Activated naive CD8-positive, alpha-beta T cell treated with anti-CD3 and anti-CD28 coated beads, Interleukin-2, amount 50 U/mL, for 16 hours (primary cell): ENCODE measurements at regions not wholly inside any gene's neighbourhood (a gene's known extent, or its start where the extent isn't known, plus 50 kb on each side); places are given as distances from the start of the nearest gene placed in this dataset.
"Not testable (repeated sequence)": the region's sequence is repeated elsewhere in the genome, so short reads cannot be mapped to it uniquely, and the experiment has no call there.

Experiments
- DNase-seq: peaks from one replicate; pipeline ENCODE4 v3.0.0-alpha.2; 2020; ENCODE audit warnings: low read depth, low spot score

GRCh38 chr3:6498944-6499343, 362.0 kb upstream of the GRM7 start:
- not testable (repeated sequence) for DNase-seq

GRCh38 chr3:6504347-6504746, 356.6 kb upstream of the GRM7 start:
- DNase-seq: no peak

- DNase-seq: no peak
These were observed 356.1 kb upstream of the GRM7 start for GRCh38 chr3:6504834-6505233.

GRCh38 chr3:6508410-6508759, 352.5 kb upstream of the GRM7 start:
- DNase-seq: no peak

- no peak for DNase-seq
These were observed 351.3 kb upstream of the GRM7 start for GRCh38 chr3:6509576-6509975.

GRCh38 chr3:6510713-6511112, 350.2 kb upstream of the GRM7 start:
- no peak for DNase-seq

GRCh38 chr3:6512172-6512800, 348.6 kb upstream of the GRM7 start:
- no peak for DNase-seq

- DNase-seq: no peak
These were observed 344.8 kb upstream of the GRM7 start for GRCh38 chr3:6516143-6516542.

- no peak for DNase-seq
These were observed 344.2 kb upstream of the GRM7 start for GRCh38 chr3:6516694-6517093.

GRCh38 chr3:6518709-6519345, 342.1 kb upstream of the GRM7 start:
- DNase-seq: no peak

GRCh38 chr3:6521369-6522113, 339.4 kb upstream of the GRM7 start:
- no peak for DNase-seq

- DNase-seq: no peak
These were observed 338.7 kb upstream of the GRM7 start for GRCh38 chr3:6522191-6522590.

- no peak for DNase-seq
These were observed 337.9 kb upstream of the GRM7 start for GRCh38 chr3:6523043-6523442.

- DNase-seq: no peak
These were observed 336.4 kb upstream of the GRM7 start for GRCh38 chr3:6524479-6524878.

GRCh38 chr3:6526321-6526720, 334.6 kb upstream of the GRM7 start:
- DNase-seq: no peak

- no peak for DNase-seq
These were observed 334.1 kb upstream of the GRM7 start for GRCh38 chr3:6526861-6527260.

- no peak for DNase-seq
These were observed 332.0 kb upstream of the GRM7 start for GRCh38 chr3:6528951-6529350.

GRCh38 chr3:6531153-6531552, 329.8 kb upstream of the GRM7 start:
- no peak for DNase-seq

GRCh38 chr3:6532101-6532500, 328.8 kb upstream of the GRM7 start:
- no peak for DNase-seq

- DNase-seq: no peak
These were observed 319.9 kb upstream of the GRM7 start for GRCh38 chr3:6540981-6541380.

GRCh38 chr3:6542795-6543194, 318.1 kb upstream of the GRM7 start:
- no peak for DNase-seq

- DNase-seq: no peak
These were observed 311.6 kb upstream of the GRM7 start for GRCh38 chr3:6549296-6549695.

GRCh38 chr3:6551165-6551564, 309.8 kb upstream of the GRM7 start:
- DNase-seq: no peak
